PC-9 (cell line): ENCODE measurements at regions not wholly inside any gene's neighbourhood (a gene's known extent, or its start where the extent isn't known, plus 50 kb on each side); places are given as distances from the start of the nearest gene placed in this dataset.

Source experiments
- BruUV-seq: library from RNA; stranded (reverse); fragments of 400-500 nt; replicated peaks from 2 replicates; lab custom pipeline; 2021; lab: Mats Ljungman, UMichigan
- CTCF ChIA-PET: fragments of 300-600 bp; sonication (Branson Sonifier 250); formaldehyde crosslinking; loops from one replicate; lab custom pipeline; 2022; ENCODE audit warnings: antibody characterized with exemption; lab: Charles Lee
- POLR2A ChIA-PET: fragments of 300-600 bp; sonication (Branson Sonifier 250); formaldehyde crosslinking; loops from one replicate; lab custom pipeline; 2022; ENCODE audit warnings: antibody characterized with exemption; ENCODE audit not compliant: unreplicated experiment; lab: Charles Lee
- DNase-seq, 2 experiments: peaks; one replicate each; pipeline versions ENCODE4 v3.0.0 to v3.0.0-alpha.2; 2015 to 2022; ENCODE audit warnings: mixed read lengths in 1 of 2
- H2AFZ ChIP-seq: fragments of 200-600 bp; sonication (generic); 2 replicates; pipeline ENCODE4 v1.8.1; 2017; ENCODE audit warnings: antibody characterized with exemption
- H3F3A ChIP-seq: fragments of 200-600 bp; sonication (generic); 2 replicates; pipeline ENCODE4 v1.8.1; 2017; ENCODE audit warnings: antibody characterized with exemption, mild to moderate bottlenecking, low read depth; ENCODE audit not compliant: insufficient read depth
- H3K27ac ChIP-seq: fragments of 200-600 bp; sonication (generic); 2 replicates; pipeline ENCODE4 v1.6.1; 2016; ENCODE audit warnings: mixed run types
- H3K27me3 ChIP-seq: fragments of 200-600 bp; sonication (generic); 2 replicates; pipeline ENCODE4 v1.6.1; 2016; ENCODE audit warnings: low read depth, mixed run types; ENCODE audit not compliant: insufficient read depth
- H3K36me3 ChIP-seq: fragments of 200-600 bp; sonication (generic); 2 replicates; pipeline ENCODE4 v1.6.1; 2016; ENCODE audit warnings: low read depth, mixed run types
- H3K4me1 ChIP-seq: fragments of 200-600 bp; sonication (generic); replicated peaks from 2 replicates; pipeline ENCODE4 v1.6.1; 2016; ENCODE audit warnings: mixed run types; ENCODE audit not compliant: insufficient read depth
- H3K4me2 ChIP-seq: fragments of 200-600 bp; sonication (generic); 2 replicates; pipeline ENCODE4 v1.6.1; 2017; ENCODE audit warnings: mixed run types
- H3K4me3 ChIP-seq: fragments of 200-600 bp; sonication (generic); 2 replicates; pipeline ENCODE4 v1.6.1; 2016; ENCODE audit warnings: mixed run types
- H3K79me2 ChIP-seq: fragments of 200-600 bp; sonication (generic); 2 replicates; pipeline ENCODE4 v1.6.1; 2017; ENCODE audit warnings: low read depth, mixed run types
- H3K9me2 ChIP-seq: fragments of 200-600 bp; sonication (generic); 2 replicates; pipeline ENCODE4 v1.8.1; 2017; ENCODE audit warnings: mild to moderate bottlenecking; ENCODE audit not compliant: insufficient read depth
- H3K9me3 ChIP-seq: fragments of 200-600 bp; sonication (generic); 2 replicates; pipeline ENCODE4 v1.8.1; 2016; ENCODE audit warnings: low read depth; ENCODE audit not compliant: insufficient read depth
- H4K20me1 ChIP-seq: fragments of 200-600 bp; sonication (generic); 2 replicates; pipeline ENCODE4 v1.8.1; 2017; ENCODE audit not compliant: insufficient read depth
- CTCF ChIP-seq: fragments of 200-600 bp; sonication (generic); conservative IDR thresholded peaks from 2 replicates; pipeline ENCODE4 v1.6.1; 2017; ENCODE audit warnings: mixed run types, antibody characterized with exemption, mild to moderate bottlenecking, moderate library complexity
- EZH2 ChIP-seq: fragments of 200-600 bp; sonication (generic); IDR thresholded peaks from 2 replicates; pipeline ENCODE4 v1.8.0; 2017; ENCODE audit warnings: antibody characterized with exemption, low read depth
- intact Hi-C: fragments of 100-400 bp; cut with micrococcal nuclease; formaldehyde crosslinking; loops from one replicate; pipeline ENCODE4 v1.10.0; 2022; ENCODE audit not compliant: unreplicated experiment

- BruUV-seq, result no TSS peak
- CTCF ChIA-PET, result interaction anchor here (0.6 kb wide), 1 partner anchor 604 kb away, joined by 3 read pairs; no protein-coding TSS in a partner anchor
Observed at GRCh38 chr2:142484111-142484510, 353.3 kb upstream of the LRP1B start.

GRCh38 chr2:142483653-142484052, 352.8 kb upstream of the LRP1B start:
- intact Hi-C loops, result no loop called here
- Histone ChIP-seq H3K27ac (no peak overlapping the region), H3K4me2 (no peak overlapping the region), H3K4me3 (no peak overlapping the region), H3K79me2 (no peaks in the 10 kb centered on the region), H3K9me3 (no peaks in the 10 kb centered on the region), H4K20me1 (no peaks in the 10 kb centered on the region), H2AFZ (no peak overlapping the region), H3K9me2 (no peaks in the 10 kb centered on the region), H3K36me3 (no peaks in the 10 kb centered on the region), H3F3A (no peaks in the 10 kb centered on the region), H3K4me1 (no peaks in the 10 kb centered on the region), H3K27me3 (no peaks in the 10 kb centered on the region)
- no peak for DNase-seq
- ChIA-PET CTCF (no interaction called here), POLR2A (no interaction called here)
- TF ChIP-seq EZH2 (no peak), CTCF (no peak)
- no TSS peak for BruUV-seq

More at GRCh38 chr2:142484111-142484510, 353.3 kb upstream of the LRP1B start:
- Histone ChIP-seq H3K4me2 (no peak overlapping the region), H3K27ac (no peak overlapping the region), H3K4me3 (no peak overlapping the region), H3K27me3 (no peaks in the 10 kb centered on the region), H2AFZ (no peak overlapping the region), H3K9me3 (no peaks in the 10 kb centered on the region), H3K9me2 (no peaks in the 10 kb centered on the region), H3K36me3 (no peaks in the 10 kb centered on the region), H3K79me2 (no peaks in the 10 kb centered on the region), H3F3A (no peaks in the 10 kb centered on the region), H3K4me1 (no peaks in the 10 kb centered on the region), H4K20me1 (no peaks in the 10 kb centered on the region)
- intact Hi-C loops, result no loop called here
- DNase-seq, result no peak
- no peak for TF ChIP-seq EZH2
- TF ChIP-seq CTCF, result no peak
- POLR2A ChIA-PET, result no interaction called here

- POLR2A ChIA-PET, result no interaction called here
- no peaks in the 10 kb centered on the region for H3F3A ChIP-seq
- TF ChIP-seq EZH2 (no peak), CTCF (no peak)
Observed at GRCh38 chr2:142478206-142478605, 347.4 kb upstream of the LRP1B start.

More at GRCh38 chr2:142478206-142478605, 347.4 kb upstream of the LRP1B start:
- Histone ChIP-seq H3K27me3 (no peaks in the 10 kb centered on the region), H3K27ac (no peak overlapping the region), H3K4me3 (no peak overlapping the region), H3K36me3 (no peaks in the 10 kb centered on the region), H3K4me2 (no peak overlapping the region), H3K9me2 (no peaks in the 10 kb centered on the region), H3K9me3 (no peaks in the 10 kb centered on the region), H3K79me2 (no peaks in the 10 kb centered on the region), H4K20me1 (no peaks in the 10 kb centered on the region), H3K4me1 (no peaks in the 10 kb centered on the region), H2AFZ (no peak overlapping the region)
- intact Hi-C loops, result no loop called here
- CTCF ChIA-PET, result no interaction called here
- DNase-seq, result no peak
- BruUV-seq, result no TSS peak
